ENCODE measurements at regions not wholly inside any gene's neighbourhood (a gene's known extent, or its start where the extent isn't known, plus 50 kb on each side); places are given as distances from the start of the nearest gene placed in this dataset.

GRCh38 chr15:36430280-36430679 lies 149.1 kb upstream of the CDIN1 start:
- no peak for TF ChIP-seq POLR2AphosphoS5 (IDR thresholded peaks at IDR 0.05; ENCODE audit: low read depth, low read length)
- TF ChIP-seq POLR2A (IDR thresholded peaks at IDR 0.05; ENCODE audit: low read depth, low read length) = no peak
